GM21390 (cell line): ENCODE measurements at regions not wholly inside any gene's neighbourhood (a gene's known extent, or its start where the extent isn't known, plus 50 kb on each side); places are given as distances from the start of the nearest gene placed in this dataset.
"Not testable (repeated sequence)": the region's sequence is repeated elsewhere in the genome, so short reads cannot be mapped to it uniquely, and the experiment has no call there.

Experiments
- ATAC-seq: cut with Tn5 transposase; IDR thresholded peaks from one replicate; pipeline ENCODE4 v1.9.1; 2021; ENCODE audit not compliant: unreplicated experiment

DNA sequence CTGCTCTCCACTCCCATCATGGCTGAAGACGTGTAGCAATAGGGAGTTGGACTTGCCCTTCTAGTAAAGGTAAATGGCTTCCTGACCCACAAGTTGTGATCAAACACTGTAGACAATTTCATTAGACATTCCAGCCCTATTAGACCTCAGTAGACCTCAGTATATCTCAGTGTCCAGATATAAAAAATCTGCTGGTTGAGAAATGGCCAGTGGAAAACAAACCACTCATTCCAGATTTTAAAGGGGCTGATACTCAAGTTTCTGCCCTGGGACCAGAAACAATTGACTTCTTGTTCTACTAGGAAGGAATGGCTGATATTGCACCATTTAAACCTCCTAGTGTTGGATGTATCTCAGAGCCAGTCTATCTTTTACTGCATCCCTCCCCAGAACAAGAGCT lies 613.2 kb downstream of the PDCD6IP start:
- no peak for ATAC-seq

GRCh38 chr3:34419801-34420200 lies 621.4 kb downstream of the PDCD6IP start:
- ATAC-seq: no peak

- ATAC-seq: no peak
Measured at GRCh38 chr3:34421762-34422161, 623.3 kb downstream of the PDCD6IP start.

- no peak for ATAC-seq
Measured at GRCh38 chr3:34439796-34440195, 641.4 kb downstream of the PDCD6IP start.

DNA sequence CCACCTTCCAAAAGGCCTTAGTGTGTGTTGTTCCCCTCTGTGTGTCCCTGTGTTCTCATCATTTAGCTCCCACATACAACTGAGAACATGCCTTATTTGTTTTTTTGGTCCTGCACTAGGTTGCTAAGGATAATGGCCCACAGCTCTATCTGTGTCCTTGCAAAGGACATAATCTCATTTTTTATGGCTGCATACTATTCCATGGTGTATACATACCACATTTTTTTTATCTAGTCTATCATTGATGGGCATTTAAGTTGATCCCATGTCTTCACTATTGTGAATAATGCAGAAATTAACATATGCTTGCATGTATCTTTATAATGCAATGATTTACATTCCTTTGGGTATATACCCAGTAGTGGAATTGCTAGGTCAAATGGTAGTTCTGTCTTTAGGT lies 645.7 kb downstream of the PDCD6IP start:
- no peak for ATAC-seq

DNA sequence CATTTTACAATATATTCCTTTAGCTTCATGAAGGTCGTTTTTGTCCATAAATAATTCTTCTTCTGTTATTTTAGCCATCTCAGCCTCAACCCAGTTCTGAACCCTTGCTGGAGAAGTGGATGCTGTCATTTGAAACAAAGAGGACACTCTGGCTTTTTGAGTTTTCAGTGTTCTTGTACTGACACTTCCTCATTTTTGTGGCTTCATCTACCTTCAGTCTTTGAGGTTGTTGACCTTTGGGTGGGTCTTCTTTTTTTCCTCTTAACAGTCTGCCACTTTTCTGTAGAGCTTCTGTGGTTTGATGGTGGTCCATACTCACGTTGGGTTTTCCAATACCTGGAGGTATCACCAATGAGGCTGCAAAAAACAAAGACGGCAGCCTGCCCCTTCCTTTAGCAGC lies 650.9 kb downstream of the PDCD6IP start:
- ATAC-seq: no peak

GRCh38 chr3:34463414-34463813 lies 665.0 kb downstream of the PDCD6IP start:
- no peak for ATAC-seq

DNA sequence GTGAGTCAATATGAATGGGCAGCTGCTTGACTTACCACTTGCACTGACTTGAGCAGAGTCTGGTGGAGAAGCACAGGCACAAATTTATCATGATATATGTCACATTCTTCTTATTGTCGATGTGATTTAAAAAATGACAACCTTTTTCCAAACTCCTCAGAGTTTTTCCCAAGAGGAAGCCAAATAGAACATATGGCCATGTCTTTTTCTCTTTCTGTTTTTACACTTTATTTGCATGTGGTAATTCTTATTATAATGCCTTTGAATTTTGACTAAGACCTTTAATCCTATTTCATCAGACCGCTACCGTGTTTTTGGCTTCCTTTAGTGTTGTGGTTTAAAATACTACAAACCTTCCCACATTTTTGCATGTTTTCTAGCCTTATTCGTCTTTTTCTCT lies 666.2 kb downstream of the PDCD6IP start:
- no peak for ATAC-seq

DNA sequence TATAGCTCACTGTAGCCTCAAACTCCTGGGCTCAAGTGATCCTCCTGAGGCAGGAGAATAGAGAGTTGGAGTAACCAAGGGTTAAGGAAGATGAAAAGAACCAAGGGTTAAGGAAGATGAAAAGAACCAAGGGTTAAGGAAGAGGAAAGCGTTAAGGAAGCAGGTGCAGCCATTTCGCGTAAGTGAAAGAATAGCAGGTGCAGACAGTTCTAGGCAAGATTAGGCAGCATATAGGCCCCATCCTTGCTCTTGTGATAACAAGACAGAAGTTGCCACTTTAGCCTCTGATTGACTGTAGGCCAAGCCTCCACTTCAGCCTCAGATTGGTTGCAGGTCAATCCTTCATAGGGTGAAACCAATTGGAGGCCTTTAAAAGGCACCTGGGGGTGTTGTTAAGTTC lies 677.4 kb downstream of the PDCD6IP start:
- no peak for ATAC-seq

GRCh38 chr3:34483311-34483887 lies 685.0 kb downstream of the PDCD6IP start:
- no peak for ATAC-seq

GRCh38 chr3:34504366-34504765 lies 705.9 kb downstream of the PDCD6IP start:
- no peak for ATAC-seq

- ATAC-seq: no peak
Measured at GRCh38 chr3:34504775-34505174, 706.3 kb downstream of the PDCD6IP start.

- no peak for ATAC-seq
Measured at GRCh38 chr3:34508732-34509131, 710.3 kb downstream of the PDCD6IP start.

DNA sequence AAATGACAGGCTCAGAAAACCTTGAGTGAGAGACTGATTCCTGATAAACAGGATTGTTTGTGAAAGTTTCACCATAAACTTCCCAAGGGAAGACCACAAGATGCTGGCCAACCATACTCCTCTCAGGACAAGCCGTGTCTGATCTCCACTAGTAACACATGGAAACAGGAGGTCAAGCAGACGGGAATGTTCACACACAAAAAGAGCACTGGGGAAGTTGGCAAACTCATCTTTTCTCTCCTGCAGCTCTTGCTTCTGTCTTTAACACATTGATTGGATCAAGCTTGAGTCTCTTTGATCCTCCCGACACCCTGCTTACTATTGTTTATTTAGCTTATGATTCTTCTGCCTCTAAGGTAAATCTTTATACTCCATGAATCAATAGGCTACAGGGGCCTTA lies 713.5 kb downstream of the PDCD6IP start:
- ATAC-seq: no peak

DNA sequence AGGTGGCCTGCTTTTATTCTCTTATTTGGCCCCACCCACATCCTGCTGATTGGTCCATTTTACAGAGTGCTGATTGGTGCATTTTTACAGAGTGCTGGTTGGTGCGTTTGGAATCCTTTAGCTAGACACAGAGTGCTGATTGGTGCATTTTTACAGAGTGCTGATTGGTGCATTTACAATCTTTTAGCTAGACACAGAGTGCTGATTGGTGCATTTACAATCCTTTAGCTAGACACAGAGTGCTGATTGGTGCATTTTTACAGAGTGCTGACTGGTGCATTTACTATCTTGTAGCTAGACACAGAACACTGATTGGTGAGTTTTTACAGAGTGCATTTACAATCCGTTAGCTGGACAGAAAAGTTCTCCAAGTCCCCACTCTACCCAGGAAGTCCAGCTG lies 720.6 kb downstream of the PDCD6IP start:
- ATAC-seq: not testable (repeated sequence)

DNA sequence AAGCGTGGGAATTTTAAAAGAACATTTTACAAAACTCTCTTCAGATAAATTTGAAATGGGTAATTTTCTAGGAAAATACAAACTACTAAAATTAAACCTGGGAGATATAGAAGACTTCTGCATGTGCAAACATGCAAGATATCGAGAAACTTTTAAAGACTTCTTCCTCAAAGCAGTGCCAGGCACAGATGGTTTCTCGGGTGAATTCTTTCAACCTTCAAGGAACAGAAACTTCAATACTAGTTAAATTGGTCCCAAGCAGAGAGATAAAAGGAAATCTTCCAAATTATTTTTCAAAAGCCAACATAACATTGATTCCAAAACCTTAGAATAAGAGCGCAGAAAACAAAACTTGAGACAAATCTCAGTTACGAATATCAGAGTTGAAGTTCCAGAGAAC lies 732.7 kb downstream of the PDCD6IP start:
- no peak for ATAC-seq

GRCh38 chr3:34533451-34533850 lies 735.0 kb downstream of the PDCD6IP start:
- no peak for ATAC-seq

GRCh38 chr3:34534013-34534412 lies 735.6 kb downstream of the PDCD6IP start:
- ATAC-seq: no peak

DNA sequence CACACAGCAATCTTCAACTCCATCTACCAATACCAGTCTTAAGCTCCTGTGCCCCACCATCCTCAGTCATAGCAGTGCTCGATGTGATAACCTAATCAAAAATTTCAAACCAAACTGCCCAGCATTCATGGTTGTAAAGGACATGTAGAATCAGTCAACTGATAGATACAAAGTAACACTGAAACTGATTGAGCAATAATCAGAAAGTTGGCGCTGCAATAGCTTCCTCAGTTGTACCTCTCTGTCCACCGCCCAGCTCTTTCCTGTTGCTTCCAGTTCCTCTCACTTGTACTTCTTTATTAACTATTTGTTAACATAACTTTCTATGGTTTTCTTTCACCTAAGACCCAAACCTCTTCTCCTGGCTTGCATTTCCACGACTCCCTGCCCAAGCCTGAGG lies 745.7 kb downstream of the PDCD6IP start:
- ATAC-seq: no peak

DNA sequence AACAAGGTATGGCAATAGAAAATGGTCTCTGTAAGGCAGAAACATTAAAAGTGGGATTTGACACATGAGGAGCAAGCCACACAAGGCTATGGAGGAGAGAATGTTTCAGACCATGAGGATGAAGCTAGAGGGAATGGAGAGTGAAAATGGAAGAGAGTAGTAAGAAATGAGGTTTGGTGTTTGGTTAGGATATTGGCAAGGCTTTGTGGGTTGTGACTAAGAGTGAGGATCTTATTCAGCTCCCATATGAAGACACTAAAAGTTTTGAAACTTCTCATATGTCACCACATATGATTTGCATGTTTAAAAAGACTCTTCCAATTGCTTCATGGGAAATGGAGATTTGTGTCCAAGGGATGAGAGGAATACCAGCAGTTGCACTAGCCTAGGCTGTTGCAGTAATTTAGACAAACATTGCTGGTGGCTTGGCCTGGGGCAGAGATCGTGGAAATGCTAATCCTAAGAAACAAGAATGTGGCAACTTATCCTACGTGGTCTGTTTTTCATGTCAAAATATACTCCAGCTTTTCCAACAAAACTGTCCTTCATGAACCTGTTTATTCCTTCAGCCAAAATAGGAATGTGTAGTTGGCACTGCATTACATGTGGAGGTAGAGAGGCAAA lies 749.0 kb downstream of the PDCD6IP start:
- ATAC-seq: no peak

GRCh38 chr3:34567266-34567665 lies 768.8 kb downstream of the PDCD6IP start:
- ATAC-seq: no peak

GRCh38 chr3:34568766-34569165 lies 770.3 kb downstream of the PDCD6IP start:
- ATAC-seq: no peak

- no peak for ATAC-seq
Measured at GRCh38 chr3:34569437-34569836, 771.0 kb downstream of the PDCD6IP start.
